GM23338 (cell line): ENCODE measurements at regions not wholly inside any gene's neighbourhood (a gene's known extent, or its start where the extent isn't known, plus 50 kb on each side); places are given as distances from the start of the nearest gene placed in this dataset.

ENCODE experiments used
- ATAC-seq: fragments of 200-7000 bp; cut with Tn5 transposase; 3 replicates; pipeline ENCODE4 v1.9.1; 2020
- DNase-seq: peaks from one replicate; pipeline ENCODE4 v3.0.0-alpha.2; 2015; ENCODE audit warnings: low spot score
- H2AFZ ChIP-seq: fragments of 200-600 bp; sonication (generic); 2 replicates; pipeline ENCODE4 v1.8.0; 2016; ENCODE audit warnings: antibody characterized with exemption, mild to moderate bottlenecking, moderate library complexity
- H3F3A ChIP-seq: fragments of 200-600 bp; sonication (generic); replicated peaks from 2 replicates; pipeline ENCODE4 v1.8.0; 2017; ENCODE audit warnings: antibody characterized with exemption, mixed run types, low read depth
- H3K27ac ChIP-seq: fragments of 200-600 bp; sonication (generic); 2 replicates; pipeline ENCODE4 v1.6.1; 2016; ENCODE audit warnings: low read depth
- H3K27me3 ChIP-seq: fragments of 200-600 bp; sonication (generic); 2 replicates; pipeline ENCODE4 v1.8.0; 2016; ENCODE audit warnings: mild to moderate bottlenecking, mixed run types, moderate library complexity; ENCODE audit not compliant: insufficient read depth
- H3K36me3 ChIP-seq: fragments of 200-600 bp; sonication (generic); 2 replicates; pipeline ENCODE4 v1.8.0; 2016; ENCODE audit warnings: mild to moderate bottlenecking; ENCODE audit not compliant: insufficient read depth
- H3K4me1 ChIP-seq: fragments of 200-600 bp; sonication (generic); 2 replicates; pipeline ENCODE4 v1.8.0; 2016; ENCODE audit warnings: mild to moderate bottlenecking, moderate library complexity; ENCODE audit not compliant: insufficient read depth
- H3K4me2 ChIP-seq: fragments of 200-600 bp; sonication (generic); 2 replicates; pipeline ENCODE4 v1.7.1; 2017; ENCODE audit warnings: mixed run types
- H3K4me3 ChIP-seq: fragments of 200-600 bp; sonication (generic); 2 replicates; pipeline ENCODE4 v1.6.1; 2016; ENCODE audit warnings: mixed run types
- H3K79me2 ChIP-seq: fragments of 200-600 bp; sonication (generic); replicated peaks from 2 replicates; pipeline ENCODE4 v1.8.0; 2017; ENCODE audit warnings: mild to moderate bottlenecking; ENCODE audit not compliant: insufficient read depth
- H3K9me2 ChIP-seq: fragments of 200-600 bp; sonication (generic); 2 replicates; pipeline ENCODE4 v1.8.0; 2017; ENCODE audit not compliant: insufficient read depth
- H4K20me1 ChIP-seq: fragments of 200-600 bp; sonication (generic); replicated peaks from 2 replicates; pipeline ENCODE4 v1.8.0; 2017; ENCODE audit warnings: mild to moderate bottlenecking; ENCODE audit not compliant: insufficient read depth
- H3K27ac Mint-ChIP-seq: 2 replicates; pipeline ENCODE4 v1.8.0; 2020; ENCODE audit warnings: inconsistent platforms, mild to moderate bottlenecking, moderate library complexity, mixed read lengths
- H3K27me3 Mint-ChIP-seq: 3 replicates; pipeline ENCODE4 v1.8.0; 2022; ENCODE audit warnings: low read depth, mild to moderate bottlenecking, moderate library complexity, mixed read lengths, inconsistent platforms; ENCODE audit not compliant: insufficient read depth, poor library complexity
- H3K36me3 Mint-ChIP-seq: 3 replicates; pipeline ENCODE4 v1.8.0; 2021; ENCODE audit warnings: low read depth, mild to moderate bottlenecking, inconsistent platforms, moderate library complexity, mixed read lengths
- H3K4me1 Mint-ChIP-seq: 3 replicates; pipeline ENCODE4 v1.8.0; 2020; ENCODE audit warnings: mild to moderate bottlenecking, inconsistent platforms, mixed read lengths
- H3K4me3 Mint-ChIP-seq: 3 replicates; pipeline ENCODE4 v1.8.0; 2021; ENCODE audit warnings: moderate library complexity, mild to moderate bottlenecking, inconsistent platforms, mixed read lengths
- H3K9me3 Mint-ChIP-seq: 3 replicates; pipeline ENCODE4 v1.8.0; 2020; ENCODE audit warnings: moderate library complexity, mild to moderate bottlenecking, inconsistent platforms, mixed read lengths
- JUNB ChIP-seq: IDR thresholded peaks from one replicate; pipeline ENCODE4 v1.6.1; 2016; ENCODE audit warnings: antibody characterized with exemption; ENCODE audit not compliant: unreplicated experiment
- NANOG ChIP-seq: IDR thresholded peaks from 2 replicates; pipeline ENCODE4 v1.6.1; 2016; ENCODE audit warnings: antibody characterized with exemption, borderline replicate concordance
- POLR2AphosphoS5 ChIP-seq: IDR thresholded peaks from 2 replicates; pipeline ENCODE4 v1.6.1; 2016; ENCODE audit warnings: antibody characterized with exemption, low read depth
- ZNF114 ChIP-seq: fragments of 250-450 bp; sonication (Bioruptor Pico); IDR thresholded peaks from 2 replicates; pipeline ENCODE4 v1.5.0; 2020; ENCODE audit warnings: mild to moderate bottlenecking, moderate library complexity
- TF ChIP-seq, protein P1 (sequence below): IDR thresholded peaks from one replicate; pipeline ENCODE4 v1.6.1; 2018; ENCODE audit warnings: antibody characterized with exemption; ENCODE audit not compliant: unreplicated experiment
- TF ChIP-seq, protein P2 (sequence below): IDR thresholded peaks from 2 replicates; pipeline ENCODE4 v1.6.1; 2016; ENCODE audit warnings: antibody characterized with exemption
- TF ChIP-seq, protein P3 (sequence below), 2 experiments: fragments of 200-600 bp in 1 of 2; sonication (generic) in 1 of 2; conservative IDR thresholded peaks; 2 replicates each; pipeline versions ENCODE4 v1.5.1 to v1.6.1; 2016 to 2017; ENCODE audit warnings: antibody characterized with exemption in 2 of 2, low read depth in 2 of 2, mild to moderate bottlenecking in 2 of 2, moderate library complexity in 1 of 2

DNA sequence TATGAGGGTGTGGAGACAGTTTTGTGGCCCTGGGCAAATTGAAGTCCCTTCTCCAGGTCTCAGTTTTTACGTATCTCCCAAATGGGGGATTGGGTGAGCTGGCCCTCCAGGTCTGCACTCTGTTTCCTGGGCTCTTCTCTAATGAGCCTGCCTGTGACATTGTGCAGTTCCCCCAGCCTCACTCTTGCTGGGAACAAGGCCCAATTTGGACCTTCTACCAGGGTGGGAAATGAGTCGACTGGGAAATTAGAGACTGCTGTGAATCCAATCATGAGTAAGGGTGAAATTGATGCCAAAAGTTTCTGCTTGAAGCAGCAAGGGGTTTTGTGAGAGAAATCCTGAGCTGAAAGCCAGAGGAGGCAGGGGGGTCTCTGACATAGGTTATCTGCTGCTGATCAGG is 71.5 kb upstream of the KSR1 start (continued):
- TF ChIP-seq, protein P1, sequence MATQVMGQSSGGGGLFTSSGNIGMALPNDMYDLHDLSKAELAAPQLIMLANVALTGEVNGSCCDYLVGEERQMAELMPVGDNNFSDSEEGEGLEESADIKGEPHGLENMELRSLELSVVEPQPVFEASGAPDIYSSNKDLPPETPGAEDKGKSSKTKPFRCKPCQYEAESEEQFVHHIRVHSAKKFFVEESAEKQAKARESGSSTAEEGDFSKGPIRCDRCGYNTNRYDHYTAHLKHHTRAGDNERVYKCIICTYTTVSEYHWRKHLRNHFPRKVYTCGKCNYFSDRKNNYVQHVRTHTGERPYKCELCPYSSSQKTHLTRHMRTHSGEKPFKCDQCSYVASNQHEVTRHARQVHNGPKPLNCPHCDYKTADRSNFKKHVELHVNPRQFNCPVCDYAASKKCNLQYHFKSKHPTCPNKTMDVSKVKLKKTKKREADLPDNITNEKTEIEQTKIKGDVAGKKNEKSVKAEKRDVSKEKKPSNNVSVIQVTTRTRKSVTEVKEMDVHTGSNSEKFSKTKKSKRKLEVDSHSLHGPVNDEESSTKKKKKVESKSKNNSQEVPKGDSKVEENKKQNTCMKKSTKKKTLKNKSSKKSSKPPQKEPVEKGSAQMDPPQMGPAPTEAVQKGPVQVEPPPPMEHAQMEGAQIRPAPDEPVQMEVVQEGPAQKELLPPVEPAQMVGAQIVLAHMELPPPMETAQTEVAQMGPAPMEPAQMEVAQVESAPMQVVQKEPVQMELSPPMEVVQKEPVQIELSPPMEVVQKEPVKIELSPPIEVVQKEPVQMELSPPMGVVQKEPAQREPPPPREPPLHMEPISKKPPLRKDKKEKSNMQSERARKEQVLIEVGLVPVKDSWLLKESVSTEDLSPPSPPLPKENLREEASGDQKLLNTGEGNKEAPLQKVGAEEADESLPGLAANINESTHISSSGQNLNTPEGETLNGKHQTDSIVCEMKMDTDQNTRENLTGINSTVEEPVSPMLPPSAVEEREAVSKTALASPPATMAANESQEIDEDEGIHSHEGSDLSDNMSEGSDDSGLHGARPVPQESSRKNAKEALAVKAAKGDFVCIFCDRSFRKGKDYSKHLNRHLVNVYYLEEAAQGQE: no peak
- no peak for TF ChIP-seq POLR2AphosphoS5
- TF ChIP-seq ZNF114 (CRISPR knock-in tag): no peak
- TF ChIP-seq, protein P2, sequence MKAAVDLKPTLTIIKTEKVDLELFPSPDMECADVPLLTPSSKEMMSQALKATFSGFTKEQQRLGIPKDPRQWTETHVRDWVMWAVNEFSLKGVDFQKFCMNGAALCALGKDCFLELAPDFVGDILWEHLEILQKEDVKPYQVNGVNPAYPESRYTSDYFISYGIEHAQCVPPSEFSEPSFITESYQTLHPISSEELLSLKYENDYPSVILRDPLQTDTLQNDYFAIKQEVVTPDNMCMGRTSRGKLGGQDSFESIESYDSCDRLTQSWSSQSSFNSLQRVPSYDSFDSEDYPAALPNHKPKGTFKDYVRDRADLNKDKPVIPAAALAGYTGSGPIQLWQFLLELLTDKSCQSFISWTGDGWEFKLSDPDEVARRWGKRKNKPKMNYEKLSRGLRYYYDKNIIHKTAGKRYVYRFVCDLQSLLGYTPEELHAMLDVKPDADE: no peak
- no peak for TF ChIP-seq JUNB

DNA sequence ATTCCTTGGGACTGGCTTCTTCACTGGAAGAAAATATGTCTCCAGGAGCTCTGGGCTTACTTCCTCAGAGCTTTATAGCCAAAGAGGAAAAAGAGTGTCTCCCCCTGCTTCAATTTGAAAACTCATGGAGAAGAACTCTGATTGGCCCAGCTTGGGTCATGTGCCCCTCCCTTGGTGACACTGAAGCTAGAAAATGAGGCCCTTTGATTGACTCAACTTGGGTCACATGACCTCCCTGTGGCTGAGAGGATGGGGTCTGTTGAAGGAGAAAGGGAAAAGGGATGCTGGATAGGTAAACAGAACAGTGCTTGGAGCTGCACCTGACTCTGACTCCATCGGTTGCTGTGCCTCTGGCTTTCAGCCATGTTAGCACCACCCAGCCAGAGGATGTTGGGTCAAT is 70.6 kb upstream of the KSR1 start:
- H3K9me2 ChIP-seq: no peaks in the 10 kb centered on the region
- no peaks in the 10 kb centered on the region for H3K27me3 ChIP-seq
- no peak for DNase-seq
- H3K36me3 ChIP-seq: no peaks in the 10 kb centered on the region
- H3K79me2 ChIP-seq: no peaks in the 10 kb centered on the region
- H3F3A ChIP-seq: no peaks in the 10 kb centered on the region
- peaks cover 14% of the 10 kb centered on the region for H3K27me3 Mint-ChIP-seq
- H4K20me1 ChIP-seq: no peaks in the 10 kb centered on the region
- H2AFZ ChIP-seq: peak overlapping the region; percentile 47; the same call in 1 of the 2 replicates
- no peak overlapping the region for H3K4me2 ChIP-seq
- H3K4me3 ChIP-seq: no peak overlapping the region
- no peaks in the 10 kb centered on the region for H3K9me3 Mint-ChIP-seq
- TF ChIP-seq, protein P3, sequence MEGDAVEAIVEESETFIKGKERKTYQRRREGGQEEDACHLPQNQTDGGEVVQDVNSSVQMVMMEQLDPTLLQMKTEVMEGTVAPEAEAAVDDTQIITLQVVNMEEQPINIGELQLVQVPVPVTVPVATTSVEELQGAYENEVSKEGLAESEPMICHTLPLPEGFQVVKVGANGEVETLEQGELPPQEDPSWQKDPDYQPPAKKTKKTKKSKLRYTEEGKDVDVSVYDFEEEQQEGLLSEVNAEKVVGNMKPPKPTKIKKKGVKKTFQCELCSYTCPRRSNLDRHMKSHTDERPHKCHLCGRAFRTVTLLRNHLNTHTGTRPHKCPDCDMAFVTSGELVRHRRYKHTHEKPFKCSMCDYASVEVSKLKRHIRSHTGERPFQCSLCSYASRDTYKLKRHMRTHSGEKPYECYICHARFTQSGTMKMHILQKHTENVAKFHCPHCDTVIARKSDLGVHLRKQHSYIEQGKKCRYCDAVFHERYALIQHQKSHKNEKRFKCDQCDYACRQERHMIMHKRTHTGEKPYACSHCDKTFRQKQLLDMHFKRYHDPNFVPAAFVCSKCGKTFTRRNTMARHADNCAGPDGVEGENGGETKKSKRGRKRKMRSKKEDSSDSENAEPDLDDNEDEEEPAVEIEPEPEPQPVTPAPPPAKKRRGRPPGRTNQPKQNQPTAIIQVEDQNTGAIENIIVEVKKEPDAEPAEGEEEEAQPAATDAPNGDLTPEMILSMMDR (conservative IDR thresholded peaks at IDR 0.05; ENCODE audit: low read depth in 2 of 2): no peak
- TF ChIP-seq NANOG: no peak
- H3K4me1 Mint-ChIP-seq: no peaks in the 10 kb centered on the region; the same call in 1 of the 3 replicates
- no peak for ATAC-seq
- H3K36me3 Mint-ChIP-seq: no peaks in the 10 kb centered on the region
- no peak overlapping the region for H3K4me3 Mint-ChIP-seq
- no peak overlapping the region for H3K27ac ChIP-seq
- H3K4me1 ChIP-seq: 0 out of 2 replicates have a peak, but pooled peaks cover 2% of the 10 kb centered on the region
- no peak overlapping the region for H3K27ac Mint-ChIP-seq
